ENCODE measurements at regions not wholly inside any gene's neighbourhood (a gene's known extent, or its start where the extent isn't known, plus 50 kb on each side); places are given as distances from the start of the nearest gene placed in this dataset.

DNA sequence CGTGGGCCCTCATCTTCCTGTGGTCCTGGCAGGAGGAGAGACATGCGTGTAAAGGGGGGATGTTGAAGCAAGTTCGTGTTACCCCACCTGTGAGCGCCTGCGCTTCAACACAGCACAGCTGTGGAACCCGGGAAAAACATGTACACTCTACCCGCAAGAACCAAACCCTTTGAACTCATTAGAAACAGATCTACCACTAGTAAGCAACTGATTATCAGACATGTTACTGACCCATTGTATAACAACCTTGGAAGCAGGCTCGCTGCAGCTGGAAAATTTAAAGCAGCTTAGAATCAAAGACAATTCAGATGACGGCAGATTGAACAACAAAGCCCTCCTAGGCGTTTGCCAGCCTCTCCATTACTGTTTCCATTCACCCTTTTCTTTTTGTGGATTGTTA, 771.7 kb upstream of the SALL3 start:
- DNase-seq (ENCODE audit: low read depth), result no peak

DNA sequence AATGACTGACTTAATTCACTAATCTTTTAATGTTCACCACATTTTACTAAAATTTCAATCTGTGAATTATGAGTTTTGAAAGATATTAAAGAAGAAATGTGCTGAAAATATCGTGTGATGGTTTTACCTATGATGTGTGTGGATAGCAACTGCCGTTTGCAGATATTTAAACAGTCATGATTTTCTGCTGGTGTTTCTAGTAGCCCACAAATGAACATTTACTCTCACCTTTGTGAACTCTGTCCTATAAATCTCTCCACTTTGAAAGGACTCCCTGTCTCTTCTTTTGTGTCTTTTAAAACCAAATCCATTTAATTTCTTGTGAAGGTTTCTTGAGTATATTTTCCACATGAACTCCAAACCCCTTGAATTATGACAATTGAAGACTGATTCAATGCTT, 771.2 kb upstream of the SALL3 start:
- no peak for DNase-seq (ENCODE audit: low read depth)

DNA sequence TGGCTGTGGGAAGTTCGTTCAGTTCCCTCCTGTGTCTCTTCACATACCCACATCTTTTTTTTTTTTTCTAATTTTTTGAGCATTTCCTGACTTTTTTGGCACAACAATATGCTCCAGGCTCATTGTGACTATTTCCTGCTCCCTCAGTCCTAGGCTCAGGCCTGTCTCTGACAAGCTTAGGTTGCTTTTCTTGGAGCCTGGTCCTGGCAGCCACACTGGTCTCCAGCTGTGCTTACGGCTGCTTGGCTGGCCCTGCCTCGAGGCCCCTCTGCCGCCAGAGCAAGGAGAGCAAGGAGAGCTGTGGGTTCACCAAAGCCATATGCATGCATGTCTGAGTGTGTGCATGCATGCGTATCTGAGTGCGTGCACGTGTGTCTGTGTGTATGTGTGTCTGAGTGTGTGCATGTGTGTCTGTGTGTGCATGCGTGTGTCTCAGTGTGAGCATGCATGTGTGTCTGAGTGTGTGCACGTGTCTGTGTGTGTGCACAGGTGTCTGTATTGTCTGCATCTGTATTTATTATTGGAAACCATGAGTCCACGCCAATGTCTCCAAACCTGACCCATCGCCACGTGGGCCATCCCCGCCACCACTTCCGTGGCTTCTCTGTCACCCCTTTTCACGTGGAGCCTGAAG, 766.1 kb upstream of the SALL3 start:
- no peak for DNase-seq (ENCODE audit: low read depth)

DNA sequence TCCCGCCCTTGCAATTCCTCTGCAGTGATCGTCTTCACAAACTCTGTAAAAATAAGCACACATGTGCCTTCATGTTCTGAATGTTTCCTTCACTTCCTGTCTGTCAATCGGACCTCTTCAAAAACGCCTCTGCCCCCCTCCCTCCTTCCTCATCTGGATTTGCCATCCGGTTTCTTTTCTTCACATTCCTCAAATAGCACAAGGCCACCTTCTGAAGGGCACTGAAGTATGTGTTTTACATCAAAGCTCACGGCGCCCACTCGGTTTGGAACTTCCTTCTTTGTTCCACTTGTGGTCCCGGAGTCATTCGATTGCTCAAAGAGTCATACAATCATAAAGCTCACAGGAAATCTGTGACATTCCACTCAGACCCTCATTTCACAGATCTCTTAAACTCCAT, 758.1 kb upstream of the SALL3 start:
- DNase-seq (ENCODE audit: low read depth), result no peak

DNA sequence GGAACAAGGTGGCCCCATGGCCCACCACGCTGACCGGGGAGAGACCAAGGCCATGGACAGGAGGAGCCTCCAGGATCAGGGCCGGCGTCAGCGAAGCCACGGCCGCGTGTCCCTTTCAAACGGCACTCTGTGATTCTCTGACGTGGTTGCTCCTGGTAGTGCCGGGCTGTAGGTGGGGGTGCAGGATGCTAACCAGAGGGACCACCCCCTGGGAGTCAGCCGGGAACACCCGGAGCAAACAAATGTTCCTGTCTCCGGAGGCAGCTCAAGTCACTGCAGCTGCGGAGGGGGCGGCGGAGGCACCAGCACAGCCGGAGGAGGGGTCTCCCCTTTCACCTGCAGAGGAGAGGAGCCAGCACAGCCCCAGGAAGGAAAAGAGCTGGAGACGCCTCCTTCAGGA, 750.6 kb upstream of the SALL3 start:
- no peak for DNase-seq (ENCODE audit: low read depth)

DNA sequence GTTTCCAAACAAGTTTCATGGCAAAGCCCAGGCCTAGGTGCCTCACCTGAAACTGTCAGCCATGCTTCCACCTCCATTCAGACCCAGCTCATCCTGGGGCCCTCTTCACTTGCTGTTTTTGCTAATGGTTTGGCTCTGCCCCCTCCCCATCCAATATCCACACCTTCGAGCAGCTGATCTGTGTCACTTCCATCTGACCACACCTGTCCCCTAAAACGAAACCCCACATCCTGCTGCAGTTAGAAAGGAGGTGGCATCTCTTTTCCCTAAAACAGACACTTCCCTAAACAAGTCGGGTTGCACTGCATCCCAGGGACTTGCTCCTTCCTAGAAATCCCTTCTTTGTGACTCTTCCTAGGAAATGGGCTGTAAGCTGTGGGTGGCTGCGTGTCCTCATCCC, 748.7 kb upstream of the SALL3 start:
- no peak for DNase-seq (ENCODE audit: low read depth)

DNA sequence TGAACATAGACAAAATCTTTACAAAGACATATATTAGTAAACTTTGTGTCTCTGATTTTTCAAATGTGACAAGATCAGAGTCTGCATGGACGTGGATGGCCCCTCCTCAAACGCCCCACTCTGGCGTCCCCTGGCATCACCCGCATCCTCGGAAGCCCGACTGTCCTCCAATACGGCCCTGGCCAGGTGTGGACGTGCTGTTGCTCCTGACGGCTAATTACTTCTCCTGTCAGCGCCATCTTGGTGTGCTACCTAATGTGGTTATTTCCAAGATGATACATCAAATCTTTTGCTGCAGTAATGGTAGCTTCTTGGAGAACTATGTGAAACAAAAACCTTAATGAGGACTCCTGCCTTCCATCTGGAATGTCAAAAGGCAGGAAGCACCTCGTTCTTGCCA, 747.4 kb upstream of the SALL3 start:
- DNase-seq (ENCODE audit: low read depth), result no peak

DNA sequence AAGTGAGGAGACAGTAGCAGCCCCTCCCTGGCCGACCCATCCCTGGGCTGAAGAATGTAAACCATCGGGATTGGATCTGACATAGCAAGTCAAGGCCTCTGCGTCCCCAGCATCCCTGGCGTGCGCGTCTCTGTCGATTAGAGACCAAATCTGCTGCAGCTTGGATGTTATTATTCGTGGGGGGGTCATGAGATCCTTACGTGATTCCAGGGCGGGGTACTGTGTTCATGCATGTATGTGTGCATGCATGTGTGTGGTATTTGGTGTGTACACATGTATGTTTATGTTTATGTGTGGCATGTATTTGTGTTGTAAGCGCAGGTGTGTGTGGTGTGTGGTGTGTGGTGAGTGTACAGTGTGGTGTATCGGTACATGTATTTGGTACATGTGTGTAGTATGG, 741.8 kb upstream of the SALL3 start:
- DNase-seq (ENCODE audit: low read depth), result no peak

DNA sequence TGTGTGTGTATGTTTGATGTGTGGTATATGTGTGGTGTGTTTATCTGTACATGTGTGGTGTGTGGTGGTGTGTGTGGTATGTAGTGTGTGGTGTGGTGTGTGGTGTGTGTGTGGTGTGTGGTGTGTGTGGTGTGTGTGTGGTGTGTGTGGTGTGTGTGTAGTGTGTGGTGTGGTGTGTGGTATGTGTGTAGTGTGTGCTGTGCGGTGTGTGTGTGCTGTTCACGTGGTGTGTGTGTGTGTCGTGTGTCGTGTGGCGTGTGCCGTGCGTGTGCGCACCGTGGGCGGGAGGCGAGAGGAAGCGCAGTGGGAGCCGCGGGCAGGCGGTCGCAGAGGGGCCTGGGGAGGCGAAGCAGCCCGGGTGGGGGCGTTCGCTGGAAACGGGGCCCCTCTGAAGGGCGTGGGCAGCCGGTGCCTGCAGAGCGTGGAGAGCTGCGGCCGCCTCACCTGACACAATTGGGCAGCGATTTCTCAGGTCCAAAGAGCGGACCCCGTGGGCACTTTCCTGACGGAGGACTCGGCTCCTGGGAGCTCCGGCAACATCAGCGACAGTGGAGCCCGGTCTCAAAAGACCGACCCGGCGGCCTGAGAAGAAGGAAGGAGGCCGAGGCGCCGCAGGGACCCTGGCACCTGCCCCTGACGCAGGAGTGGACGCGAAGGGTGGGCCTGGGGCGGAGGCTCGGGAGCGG, 741.1 kb upstream of the SALL3 start:
- no peak for DNase-seq (ENCODE audit: low read depth)

DNA sequence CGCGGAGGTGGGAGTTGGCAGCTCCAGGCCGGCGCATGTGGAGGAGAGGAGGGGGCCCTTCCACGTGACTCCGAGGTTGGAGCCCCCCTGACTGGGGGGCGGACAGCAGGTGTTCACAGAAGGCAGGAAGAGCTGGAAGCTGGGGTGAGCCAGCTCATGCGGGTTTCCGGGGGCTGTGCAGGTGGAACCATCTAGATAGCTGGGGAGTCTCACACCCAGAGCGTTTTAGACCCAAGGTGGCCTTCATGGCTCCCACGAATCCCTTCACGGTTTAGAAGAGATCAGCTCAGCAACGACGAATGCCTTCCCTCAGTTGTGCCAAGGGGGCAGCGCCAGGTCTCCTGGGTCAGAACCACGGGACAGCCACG, 740.5 kb upstream of the SALL3 start:
- no peak for DNase-seq (ENCODE audit: low read depth)

DNA sequence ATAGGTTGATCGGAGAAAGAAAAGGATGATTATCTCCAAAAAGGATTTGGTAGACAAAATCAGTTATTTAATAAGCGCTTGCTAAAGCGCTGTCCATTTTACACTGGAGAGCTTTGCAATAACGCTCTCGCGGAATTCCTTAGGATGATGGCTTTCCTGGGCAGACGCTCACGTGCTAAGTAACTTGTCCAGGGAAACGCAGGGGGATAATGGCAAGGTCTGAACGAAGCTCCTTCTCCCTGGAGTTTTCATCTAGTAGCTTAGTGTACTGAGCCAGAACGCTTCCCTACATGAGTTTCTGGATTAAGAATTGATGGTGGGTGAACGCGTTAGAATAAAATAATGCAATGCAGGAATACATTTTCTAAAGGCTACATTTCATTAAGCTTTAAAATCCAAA, 739.5 kb upstream of the SALL3 start:
- DNase-seq (ENCODE audit: low read depth), result no peak

DNA sequence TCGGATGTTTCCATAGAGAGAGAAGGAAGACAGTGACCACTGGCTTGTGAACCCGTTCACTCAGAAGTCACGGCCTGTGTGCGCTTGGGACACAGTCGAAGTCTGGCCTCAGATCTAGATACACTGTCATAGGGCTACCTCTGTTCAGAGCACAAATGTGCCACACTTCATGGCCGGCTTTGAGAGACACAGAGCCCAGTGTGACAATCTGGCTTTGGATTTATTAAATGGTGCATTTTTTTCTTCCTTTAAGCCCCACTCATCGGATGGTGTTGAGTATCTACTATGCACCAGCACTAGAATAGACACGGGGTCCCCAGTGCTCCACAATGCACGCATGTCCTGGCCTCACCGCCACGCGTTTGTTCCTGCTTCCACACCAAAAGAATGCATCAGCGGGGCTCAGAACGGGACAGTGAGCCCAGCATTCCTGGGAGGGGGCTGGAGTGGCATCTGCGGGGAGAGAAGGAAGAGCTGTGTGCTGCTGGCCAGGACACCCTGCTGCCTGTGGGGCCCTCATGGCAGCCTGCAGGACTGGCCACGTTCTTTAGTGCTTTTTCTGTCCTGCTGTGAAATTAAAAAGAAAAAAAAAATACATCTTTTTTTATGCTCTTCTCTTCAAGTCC, 738.9 kb upstream of the SALL3 start:
- DNase-seq (ENCODE audit: low read depth), result no peak

DNA sequence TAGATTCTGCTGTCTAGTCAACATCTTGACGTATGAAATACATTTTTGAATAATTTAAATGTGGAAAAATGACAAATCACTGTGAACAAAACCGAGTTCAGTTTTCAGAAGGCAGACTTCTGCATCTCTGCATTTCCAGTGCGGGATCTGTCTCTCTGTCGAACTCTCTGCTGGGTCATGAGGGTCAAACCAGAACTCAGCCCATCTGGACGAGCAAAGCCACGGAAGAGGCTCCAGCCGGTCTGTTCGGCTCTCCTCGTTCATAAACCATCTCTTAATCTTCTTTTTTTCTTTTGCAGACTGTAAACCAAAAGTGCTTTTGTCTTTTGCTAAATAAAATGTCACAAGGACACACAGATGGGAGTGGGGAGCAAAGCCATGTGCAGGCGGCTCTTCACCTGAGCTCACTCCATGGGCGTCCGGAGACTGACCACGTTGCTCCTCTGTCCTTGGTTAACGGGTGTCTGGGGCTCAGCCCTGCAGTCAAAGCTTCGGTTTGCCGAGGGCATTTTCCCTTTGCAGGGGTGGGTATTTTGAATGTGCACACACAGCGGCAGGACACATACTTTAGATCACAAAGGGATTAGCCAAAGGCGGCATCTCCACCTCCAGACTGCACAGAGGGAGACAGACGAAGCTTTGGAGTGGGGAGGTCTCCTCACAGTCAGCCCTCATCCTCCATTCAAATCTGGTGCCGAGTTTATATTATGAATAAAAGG, 737.9 kb upstream of the SALL3 start:
- no peak for DNase-seq (ENCODE audit: low read depth)

DNA sequence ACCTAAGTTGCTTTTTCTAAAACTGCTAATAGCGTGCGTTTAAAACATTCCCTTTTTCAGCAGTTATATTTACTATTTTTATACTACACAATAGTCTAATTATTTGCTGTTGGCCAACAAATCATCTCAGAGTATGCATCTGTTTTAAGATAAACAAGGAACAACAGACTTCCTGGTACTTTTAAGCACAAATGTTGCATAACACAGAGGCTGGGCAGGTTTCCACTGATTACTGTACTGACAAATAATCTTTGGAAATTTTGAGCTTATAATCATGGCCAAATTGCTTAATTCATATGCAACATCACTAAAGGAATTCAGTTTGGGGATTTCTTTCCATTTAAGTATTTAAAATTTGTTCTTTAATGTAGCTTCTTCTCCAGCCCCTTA, 737.4 kb upstream of the SALL3 start:
- DNase-seq (ENCODE audit: low read depth), result no peak

DNA sequence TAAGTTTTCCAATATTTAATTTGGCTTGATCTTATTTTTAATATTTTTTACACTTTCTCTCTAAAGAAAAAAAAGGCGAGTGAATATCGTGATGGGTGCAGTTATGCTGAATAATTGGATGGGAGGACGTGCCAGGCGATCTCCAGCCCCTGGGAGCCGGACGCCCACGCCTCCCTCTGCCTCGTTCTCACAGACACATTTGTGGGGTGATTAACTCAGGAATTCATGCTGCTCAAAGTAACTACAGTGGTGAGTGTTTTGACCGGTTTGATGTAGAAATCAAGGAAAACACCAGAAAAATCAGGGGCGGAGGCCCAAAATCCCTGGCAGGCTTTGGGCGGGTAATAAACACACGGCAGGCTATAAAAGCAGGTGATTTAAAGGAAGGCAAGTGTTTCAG, 736.8 kb upstream of the SALL3 start:
- no peak for DNase-seq (ENCODE audit: low read depth)

DNA sequence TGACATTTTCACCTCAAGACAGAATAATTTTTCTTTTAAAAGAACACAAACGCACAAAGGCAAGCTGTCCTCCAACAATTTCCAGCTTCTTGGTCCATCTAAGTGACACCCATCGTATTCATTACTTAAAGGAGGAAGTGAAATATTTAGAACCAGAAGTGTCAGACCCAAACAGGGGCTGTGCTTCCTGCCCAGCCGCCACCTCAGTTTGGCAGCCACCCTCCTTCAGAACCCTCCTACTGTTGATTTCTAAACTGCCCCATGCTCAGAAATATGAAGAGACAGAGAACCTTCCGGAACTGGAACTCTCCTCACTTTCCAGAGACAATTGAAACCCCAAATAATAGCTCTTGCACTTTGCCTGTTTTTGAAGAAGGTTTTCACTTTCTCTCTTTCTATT, 734.8 kb upstream of the SALL3 start:
- no peak for DNase-seq (ENCODE audit: low read depth)

DNA sequence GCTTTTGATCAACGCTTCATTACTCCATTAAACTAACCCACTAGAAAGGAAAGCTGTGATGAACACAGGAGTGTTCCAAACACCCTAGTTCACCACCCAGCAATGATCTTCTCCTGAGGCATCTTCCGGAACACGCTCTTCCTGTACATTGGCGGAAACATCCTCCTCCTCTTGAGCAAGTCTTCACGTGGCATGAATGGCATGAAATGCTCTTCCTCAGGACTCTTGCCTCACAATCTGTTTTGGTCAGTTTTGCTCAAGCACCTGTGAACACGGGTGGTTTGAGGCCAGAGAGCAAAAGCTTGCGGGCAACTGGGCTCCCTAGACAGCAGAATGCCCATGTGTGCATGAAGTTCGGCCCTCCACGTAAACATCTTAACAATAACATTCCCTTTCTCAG, 734.2 kb upstream of the SALL3 start:
- no peak for DNase-seq (ENCODE audit: low read depth)

DNA sequence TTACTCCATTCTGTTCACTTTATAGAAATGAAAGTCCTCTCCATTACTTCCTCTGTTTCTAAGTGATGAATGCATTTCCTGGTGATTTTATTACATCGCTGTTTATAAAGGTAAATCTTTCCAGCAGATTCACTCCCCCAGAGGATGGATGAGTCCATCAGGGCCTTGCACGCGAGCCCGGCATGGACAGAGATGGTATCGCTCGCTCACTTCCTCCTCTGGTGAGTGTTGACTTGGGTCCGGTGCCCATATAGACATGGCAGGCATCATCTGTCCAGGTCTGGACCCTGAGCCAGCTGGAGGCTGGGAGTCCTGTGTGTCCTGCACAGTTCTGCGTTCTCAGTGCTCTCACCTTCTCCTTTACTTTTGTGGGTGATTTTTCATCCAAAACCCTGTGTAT, 733.6 kb upstream of the SALL3 start:
- DNase-seq (ENCODE audit: low read depth), result no peak

DNA sequence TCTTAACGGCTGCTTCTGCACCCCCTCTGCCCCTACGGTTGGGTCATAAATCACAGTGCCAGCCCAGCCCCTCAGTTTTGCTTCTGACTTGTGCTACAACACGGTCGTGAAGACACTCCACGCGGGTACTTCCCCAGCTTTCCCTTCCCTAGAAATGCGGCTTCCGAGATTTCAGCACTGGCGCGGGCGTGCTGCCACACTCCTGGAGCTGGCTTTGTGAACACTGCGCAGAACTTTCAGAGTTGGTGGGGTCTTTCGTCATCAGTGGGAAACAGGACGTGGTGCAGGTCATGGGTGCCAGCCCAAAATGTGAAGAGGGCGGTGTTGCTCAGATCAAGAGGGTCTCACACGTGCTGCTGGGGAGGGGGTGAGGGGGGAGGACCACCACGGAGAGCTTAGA, 733.0 kb upstream of the SALL3 start:
- no peak for DNase-seq (ENCODE audit: low read depth)

DNA sequence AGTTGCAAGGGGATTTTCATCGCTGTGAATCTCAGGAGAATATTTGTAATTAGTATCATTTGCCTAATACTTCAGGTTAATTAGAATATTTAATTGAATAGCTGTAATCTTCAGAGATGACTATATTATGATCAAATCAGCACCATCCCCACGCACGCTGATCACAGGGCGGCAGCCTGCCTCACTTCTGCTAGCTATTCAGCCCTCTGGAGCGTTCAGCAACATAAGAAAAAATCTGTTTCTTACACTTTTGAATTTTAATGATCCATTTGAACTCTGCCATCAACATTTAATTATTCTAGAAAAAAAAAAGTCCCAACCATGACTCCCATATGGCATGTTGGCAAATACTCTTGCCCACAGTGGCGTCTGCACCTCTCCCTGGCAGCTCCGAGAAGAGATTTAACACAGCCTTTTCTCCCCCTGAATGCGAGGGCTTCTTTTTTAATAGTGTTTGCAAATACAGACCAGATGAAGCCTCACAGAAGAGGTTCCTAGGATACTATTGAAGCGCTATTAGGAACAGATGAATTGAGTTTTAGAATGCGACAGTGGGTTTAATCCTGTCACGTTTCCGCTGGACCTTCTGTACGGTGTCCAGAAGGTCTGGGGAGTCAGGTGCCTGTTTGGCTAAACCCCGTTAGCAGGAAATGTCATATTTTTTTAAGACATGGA, 731.9 kb upstream of the SALL3 start:
- DNase-seq (ENCODE audit: low read depth), result no peak

DNA sequence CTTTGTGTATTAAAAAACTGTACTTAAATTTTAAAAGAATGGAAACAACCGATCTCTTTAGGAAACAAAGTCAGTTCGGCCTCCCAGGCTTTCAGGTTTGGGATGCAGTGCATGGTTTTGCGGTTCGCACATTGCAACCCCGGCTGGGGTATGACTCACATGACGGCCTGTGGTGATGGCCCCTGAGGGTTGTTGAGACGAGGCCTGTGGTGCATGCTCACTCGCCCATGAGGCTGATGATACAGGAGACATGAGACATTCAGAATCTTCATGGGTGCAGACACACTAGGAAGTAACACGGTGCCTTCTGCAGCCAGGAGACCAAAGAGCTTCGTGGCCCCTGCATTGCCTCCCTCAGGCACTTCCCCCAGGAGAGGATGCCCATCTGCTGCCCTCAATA, 724.6 kb upstream of the SALL3 start:
- no peak for DNase-seq (ENCODE audit: low read depth)

DNA sequence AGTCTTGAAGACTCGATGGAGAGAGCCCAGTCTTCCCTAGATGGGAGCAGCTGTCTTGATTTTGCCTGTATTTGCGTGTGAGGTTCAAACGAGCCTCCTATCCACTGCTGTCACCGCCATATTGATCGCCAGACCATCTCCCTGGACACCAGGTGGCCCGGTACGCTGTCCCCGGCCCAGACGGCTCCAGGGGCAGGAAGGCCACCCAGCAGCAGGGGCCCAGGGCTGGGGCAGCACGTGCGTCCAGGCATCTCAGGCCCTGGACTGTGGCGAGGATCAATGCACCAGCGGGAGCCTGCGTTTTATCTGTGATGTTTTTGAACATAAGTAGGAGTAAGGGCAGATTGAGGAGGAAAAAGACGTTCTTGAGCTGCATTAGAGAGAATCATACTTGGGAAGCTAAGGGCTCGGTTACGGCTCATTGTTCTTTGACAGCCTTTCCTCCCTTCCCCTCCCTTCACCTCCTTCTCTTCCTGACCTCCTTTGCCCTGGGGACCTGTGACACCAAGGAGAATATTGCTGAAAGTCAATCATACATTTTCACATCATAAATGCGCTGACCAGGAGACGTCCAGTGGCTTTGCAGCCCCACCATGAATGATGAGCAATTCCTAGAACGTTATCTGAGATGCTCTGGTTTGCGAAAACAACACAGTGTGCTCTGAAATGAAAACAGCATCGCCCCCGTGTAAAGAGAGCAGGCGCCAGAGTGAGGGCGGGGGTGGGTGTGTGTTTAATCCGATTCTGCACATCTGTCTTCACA, 711.2 kb upstream of the SALL3 start:
- DNase-seq (ENCODE audit: low read depth), result no peak

Measured in M059J (cell line).